ENCODE measurements at regions not wholly inside any gene's neighbourhood (a gene's known extent, or its start where the extent isn't known, plus 50 kb on each side); places are given as distances from the start of the nearest gene placed in this dataset.
A peak's percentile ranks its signal among the peaks of the same experiment; 100 is the strongest.

DNA sequence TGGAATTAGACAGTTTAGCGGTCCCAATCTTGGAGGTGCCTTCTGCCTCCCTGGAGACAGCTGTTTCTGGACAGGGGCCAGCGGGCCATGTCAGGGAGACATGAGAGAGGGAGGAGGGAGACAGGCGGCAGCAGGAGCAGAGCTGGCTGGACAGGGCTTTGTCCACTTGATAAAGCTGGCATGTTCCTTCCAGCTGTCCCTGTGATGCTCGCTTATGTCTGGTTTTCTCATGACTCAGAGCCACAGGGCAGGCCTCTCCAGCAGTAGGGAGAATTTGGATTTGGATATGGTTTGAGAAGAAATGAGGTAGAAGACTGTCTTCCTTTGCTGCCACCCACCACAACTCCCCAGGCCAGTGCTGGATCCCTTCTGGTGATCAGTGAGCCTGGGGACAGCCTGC, 51.7 kb upstream of the SORCS3 start:
- no peak overlapping the region for H3K14ac ChIP-seq (replicated peaks; ENCODE audit: low read depth, low read length)
- H3K79me1 ChIP-seq (ENCODE audit: low read depth in 1 of 2, low read length in 2 of 2): no peaks in the 10 kb centered on the region
- H3K4me2 ChIP-seq (ENCODE audit: low read depth, low read length): no peak overlapping the region
- no peaks in the 10 kb centered on the region for H3K4me1 ChIP-seq (ENCODE audit: control insufficient read depth, insufficient read depth, low read length)
- H2AFZ ChIP-seq (replicated peaks; ENCODE audit: low read length, poor library complexity): no peak overlapping the region
- WGBS, 2 experiments (ENCODE audit: extremely low coverage in 2 of 2, insufficient read length in 1 of 2): 100% methylated on average over 1 of the region's 4 CpGs; no CpG with 5 or more reads in 1 of the 2 experiments
- no peak for DNase-seq
- H3K9ac ChIP-seq (ENCODE audit: low read depth, low read length): no peak overlapping the region
- POLR2A ChIA-PET (ENCODE audit: unreplicated experiment): no interaction called here
- H3K4ac ChIP-seq (ENCODE audit: low read depth, low read length): no peak overlapping the region
- H3K36me3 ChIP-seq (ENCODE audit: control insufficient read depth, insufficient read depth, low read length): no peaks in the 10 kb centered on the region
- no peaks in the 10 kb centered on the region for H3K27me3 ChIP-seq (ENCODE audit: control insufficient read depth, insufficient read depth, low read length)
- BruUV-seq (replicated peaks): no TSS peak
- no peaks in the 10 kb centered on the region for H4K20me1 ChIP-seq (ENCODE audit: insufficient read depth, low read length)
- CTCF ChIA-PET: no interaction called here
- no peak for ATAC-seq (ENCODE audit: low read depth)
- no peak overlapping the region for H4K5ac ChIP-seq (ENCODE audit: low read depth, low read length)
- intact Hi-C loops (cut with micrococcal nuclease) (no loop called here), dilution Hi-C loops (cut with HindIII; ENCODE audit: low sequenced_read_pairs, unreplicated experiment) (no loop called here), in situ Hi-C loops (cut with MboI; ENCODE audit: low sequenced_read_pairs) (no loop called here)
- no peak overlapping the region; the same call in 1 of the 2 replicates for H2AK5ac ChIP-seq (ENCODE audit: low read depth, low read length)
- H3K56ac ChIP-seq (ENCODE audit: extremely low read depth, insufficient read depth, low read length): no peak overlapping the region
- no peak overlapping the region for H4K91ac ChIP-seq (ENCODE audit: insufficient read depth, low read depth, low read length)
- no peak overlapping the region for H3K23ac ChIP-seq (ENCODE audit: low read depth, low read length)
- H3K18ac ChIP-seq (ENCODE audit: low read depth, low read length): no peak overlapping the region
- no peak overlapping the region for H3K4me3 ChIP-seq (ENCODE audit: insufficient read depth, low read depth, low read length)
- TF ChIP-seq BHLHE40 (IDR thresholded peaks at IDR 0.05; ENCODE audit: low read depth, low read length) (no peak), MXI1 (IDR thresholded peaks at IDR 0.05; ENCODE audit: borderline replicate concordance, low read depth, low read length) (no peak), CEBPB (IDR thresholded peaks at IDR 0.05; ENCODE audit: low read depth, low read length) (no peak), RFX5 (IDR thresholded peaks at IDR 0.05; ENCODE audit: low read depth, low read length) (no peak), USF2 (IDR thresholded peaks at IDR 0.05; ENCODE audit: low read depth, low read length) (no peak)
- TF ChIP-seq, protein P1, sequence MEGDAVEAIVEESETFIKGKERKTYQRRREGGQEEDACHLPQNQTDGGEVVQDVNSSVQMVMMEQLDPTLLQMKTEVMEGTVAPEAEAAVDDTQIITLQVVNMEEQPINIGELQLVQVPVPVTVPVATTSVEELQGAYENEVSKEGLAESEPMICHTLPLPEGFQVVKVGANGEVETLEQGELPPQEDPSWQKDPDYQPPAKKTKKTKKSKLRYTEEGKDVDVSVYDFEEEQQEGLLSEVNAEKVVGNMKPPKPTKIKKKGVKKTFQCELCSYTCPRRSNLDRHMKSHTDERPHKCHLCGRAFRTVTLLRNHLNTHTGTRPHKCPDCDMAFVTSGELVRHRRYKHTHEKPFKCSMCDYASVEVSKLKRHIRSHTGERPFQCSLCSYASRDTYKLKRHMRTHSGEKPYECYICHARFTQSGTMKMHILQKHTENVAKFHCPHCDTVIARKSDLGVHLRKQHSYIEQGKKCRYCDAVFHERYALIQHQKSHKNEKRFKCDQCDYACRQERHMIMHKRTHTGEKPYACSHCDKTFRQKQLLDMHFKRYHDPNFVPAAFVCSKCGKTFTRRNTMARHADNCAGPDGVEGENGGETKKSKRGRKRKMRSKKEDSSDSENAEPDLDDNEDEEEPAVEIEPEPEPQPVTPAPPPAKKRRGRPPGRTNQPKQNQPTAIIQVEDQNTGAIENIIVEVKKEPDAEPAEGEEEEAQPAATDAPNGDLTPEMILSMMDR (conservative IDR thresholded peaks at IDR 0.05; ENCODE audit: low read depth, low read length): no peak
- H2BK5ac ChIP-seq (ENCODE audit: low read depth, low read length, poor library complexity, severe bottlenecking): no peak overlapping the region
- H2BK15ac ChIP-seq (ENCODE audit: low read depth, low read length): no peak overlapping the region
- no peak overlapping the region for H2BK20ac ChIP-seq (ENCODE audit: low read depth, low read length)
- no peak overlapping the region for H3K27ac ChIP-seq (ENCODE audit: insufficient read depth, low read length)
- H2BK120ac ChIP-seq (ENCODE audit: low read depth, low read length): no peak overlapping the region
- H4K8ac ChIP-seq (ENCODE audit: low read depth in 2 of 2, low read length in 2 of 2): no peak overlapping the region
- H3K9me3 ChIP-seq (ENCODE audit: control insufficient read depth, insufficient read depth, low read length): no peaks in the 10 kb centered on the region
- no peaks in the 10 kb centered on the region for H3K9me1 ChIP-seq (ENCODE audit: insufficient read depth, low read length)
- H2AK9ac ChIP-seq (replicated peaks; ENCODE audit: low read depth, low read length, poor library complexity): peak overlapping the region; percentile 23
